ENCODE measurements at regions not wholly inside any gene's neighbourhood (a gene's known extent, or its start where the extent isn't known, plus 50 kb on each side); places are given as distances from the start of the nearest gene placed in this dataset.

GRCh38 chr3:94671078-94671477 lies 608.2 kb downstream of the NSUN3 start:
- no peaks in the 10 kb centered on the region for H3K36me3 Mint-ChIP-seq (ENCODE audit: low read depth)
- H3K27ac Mint-ChIP-seq, result no peak overlapping the region
- no peaks in the 10 kb centered on the region for H3K4me1 Mint-ChIP-seq (ENCODE audit: low read depth)
- no peaks in the 10 kb centered on the region for H3K27me3 Mint-ChIP-seq (ENCODE audit: low read depth)
- no peak overlapping the region for H3K4me3 Mint-ChIP-seq
- peaks cover 13% of the 10 kb centered on the region for H3K9me3 Mint-ChIP-seq
- no peak for DNase-seq (ENCODE audit: low spot score)

DNA sequence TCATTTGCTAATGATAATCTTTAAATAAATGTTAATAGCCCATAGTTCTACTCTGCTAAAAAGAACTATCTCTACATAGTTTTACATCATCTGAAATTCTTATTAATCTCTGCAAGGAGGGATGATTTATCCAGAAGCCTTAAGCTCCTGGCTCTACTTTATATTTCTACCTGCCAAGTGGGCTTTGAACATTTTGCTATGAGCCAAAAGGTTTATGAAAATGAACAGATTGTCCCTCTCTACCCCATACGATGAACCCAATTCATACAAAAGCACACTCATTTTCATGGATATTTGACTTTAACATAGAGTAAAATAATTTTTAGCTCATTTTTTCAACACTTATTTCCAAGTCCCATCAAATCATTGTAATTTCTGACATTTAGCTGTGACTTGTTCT lies 611.0 kb downstream of the NSUN3 start:
- no peaks in the 10 kb centered on the region for H3K4me1 Mint-ChIP-seq (ENCODE audit: low read depth)
- no peak for DNase-seq (ENCODE audit: low spot score)
- no peaks in the 10 kb centered on the region for H3K36me3 Mint-ChIP-seq (ENCODE audit: low read depth)
- H3K4me3 Mint-ChIP-seq, result no peak overlapping the region
- no peak overlapping the region for H3K27ac Mint-ChIP-seq
- H3K9me3 Mint-ChIP-seq, result peaks cover 23% of the 10 kb centered on the region
- H3K27me3 Mint-ChIP-seq (ENCODE audit: low read depth), result no peaks in the 10 kb centered on the region

- Mint-ChIP-seq H3K4me1 (ENCODE audit: low read depth) (no peaks in the 10 kb centered on the region), H3K4me3 (no peak overlapping the region), H3K36me3 (ENCODE audit: low read depth) (no peaks in the 10 kb centered on the region), H3K9me3 (peaks cover 21% of the 10 kb centered on the region), H3K27ac (no peak overlapping the region), H3K27me3 (ENCODE audit: low read depth) (no peaks in the 10 kb centered on the region)
- no peak for DNase-seq (ENCODE audit: low spot score)
Measured at GRCh38 chr3:94686208-94686607, 623.3 kb downstream of the NSUN3 start.

- H3K9me3 Mint-ChIP-seq, result peaks cover 32% of the 10 kb centered on the region
- no peak overlapping the region for H3K4me3 Mint-ChIP-seq
- H3K27ac Mint-ChIP-seq, result no peak overlapping the region
- DNase-seq (ENCODE audit: low spot score), result no peak
- no peaks in the 10 kb centered on the region for H3K27me3 Mint-ChIP-seq (ENCODE audit: low read depth)
- H3K36me3 Mint-ChIP-seq (ENCODE audit: low read depth), result no peaks in the 10 kb centered on the region
- no peaks in the 10 kb centered on the region for H3K4me1 Mint-ChIP-seq (ENCODE audit: low read depth)
Measured at GRCh38 chr3:94693997-94694640, 631.3 kb downstream of the NSUN3 start.

DNA sequence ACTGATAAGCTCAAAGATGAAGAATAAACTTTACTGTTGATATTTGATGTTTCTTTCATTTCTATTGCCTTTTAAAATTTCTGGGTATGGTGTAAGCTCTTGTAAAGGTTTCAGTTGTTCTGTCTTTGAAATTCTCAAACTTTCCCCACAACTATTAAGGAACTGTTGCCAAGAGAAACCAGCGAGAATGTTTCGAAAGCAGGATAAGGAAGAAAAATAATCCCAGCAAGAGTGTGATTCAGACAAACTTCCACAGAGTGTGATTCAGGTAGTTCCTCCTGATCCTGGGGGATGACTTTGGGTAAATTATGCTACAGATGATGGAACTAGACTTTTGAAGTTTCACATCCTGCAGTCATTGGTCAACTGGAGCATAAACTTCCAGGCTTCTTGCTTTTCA lies 632.0 kb downstream of the NSUN3 start:
- H3K27me3 Mint-ChIP-seq (ENCODE audit: low read depth), result no peaks in the 10 kb centered on the region
- no peak overlapping the region for H3K27ac Mint-ChIP-seq
- H3K4me1 Mint-ChIP-seq (ENCODE audit: low read depth), result no peaks in the 10 kb centered on the region
- peaks cover 33% of the 10 kb centered on the region for H3K9me3 Mint-ChIP-seq
- H3K4me3 Mint-ChIP-seq, result no peak overlapping the region
- no peaks in the 10 kb centered on the region for H3K36me3 Mint-ChIP-seq (ENCODE audit: low read depth)
- no peak for DNase-seq (ENCODE audit: low spot score)

DNA sequence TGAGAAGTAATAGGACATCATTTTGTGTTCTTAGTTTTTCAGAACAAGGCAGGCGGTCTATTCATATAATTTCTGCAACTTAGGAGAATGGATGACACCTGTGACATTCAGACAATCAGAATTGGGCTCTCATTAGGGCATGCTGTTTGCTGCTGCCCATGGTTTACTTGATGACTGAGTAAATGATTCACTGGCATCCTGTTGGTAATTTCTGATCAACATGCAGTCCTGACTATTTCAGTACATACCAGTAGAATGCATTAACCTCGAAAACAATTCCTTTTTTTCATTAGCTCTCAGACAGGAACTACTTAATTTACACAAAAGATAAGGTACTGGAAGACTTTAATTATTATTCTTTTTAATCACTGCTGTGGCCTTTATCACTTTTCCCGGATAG lies 641.6 kb downstream of the NSUN3 start:
- H3K4me1 Mint-ChIP-seq (ENCODE audit: low read depth), result no peaks in the 10 kb centered on the region
- no peaks in the 10 kb centered on the region for H3K27me3 Mint-ChIP-seq (ENCODE audit: low read depth)
- no peak for DNase-seq (ENCODE audit: low spot score)
- H3K4me3 Mint-ChIP-seq, result no peak overlapping the region
- no peaks in the 10 kb centered on the region for H3K36me3 Mint-ChIP-seq (ENCODE audit: low read depth)
- H3K9me3 Mint-ChIP-seq, result peaks cover 18% of the 10 kb centered on the region
- no peak overlapping the region for H3K27ac Mint-ChIP-seq

GRCh38 chr3:94709249-94709902 lies 646.5 kb downstream of the NSUN3 start:
- Mint-ChIP-seq H3K36me3 (ENCODE audit: low read depth) (no peaks in the 10 kb centered on the region), H3K4me3 (no peak overlapping the region), H3K4me1 (ENCODE audit: low read depth) (no peaks in the 10 kb centered on the region), H3K27me3 (ENCODE audit: low read depth) (no peaks in the 10 kb centered on the region), H3K27ac (no peak overlapping the region), H3K9me3 (peaks cover 11% of the 10 kb centered on the region)
- no peak for DNase-seq (ENCODE audit: low spot score)

DNA sequence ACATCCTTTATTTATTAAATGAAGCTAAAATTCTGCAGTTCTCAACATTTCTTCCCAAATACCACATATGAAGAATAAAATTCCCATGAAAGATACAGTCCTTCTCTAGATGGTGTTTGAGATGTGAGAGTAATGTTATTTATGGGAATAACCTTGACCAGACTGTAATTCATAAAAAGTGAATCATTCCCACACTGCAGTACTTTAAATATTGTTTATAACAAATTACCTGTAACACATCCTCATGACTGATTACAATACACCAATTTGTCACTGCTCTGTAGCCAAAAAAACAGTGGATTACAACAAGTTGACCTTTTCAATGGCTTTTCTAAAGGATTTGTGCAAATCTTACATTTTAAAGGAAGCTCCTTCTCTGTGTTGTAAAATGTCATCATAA lies 651.3 kb downstream of the NSUN3 start:
- Mint-ChIP-seq H3K36me3 (ENCODE audit: low read depth) (no peaks in the 10 kb centered on the region), H3K4me1 (ENCODE audit: low read depth) (no peaks in the 10 kb centered on the region), H3K4me3 (no peak overlapping the region), H3K27ac (no peak overlapping the region), H3K27me3 (ENCODE audit: low read depth) (no peaks in the 10 kb centered on the region), H3K9me3 (peaks cover 10% of the 10 kb centered on the region)
- DNase-seq (ENCODE audit: low spot score), result no peak

- Mint-ChIP-seq H3K27ac (no peak overlapping the region), H3K4me1 (ENCODE audit: low read depth) (no peaks in the 10 kb centered on the region), H3K4me3 (no peak overlapping the region), H3K27me3 (ENCODE audit: low read depth) (no peaks in the 10 kb centered on the region), H3K36me3 (ENCODE audit: low read depth) (no peaks in the 10 kb centered on the region), H3K9me3 (peaks cover 10% of the 10 kb centered on the region)
- DNase-seq (ENCODE audit: low spot score), result no peak
Measured at GRCh38 chr3:94716326-94717018, 653.6 kb downstream of the NSUN3 start.

- Mint-ChIP-seq H3K27me3 (ENCODE audit: low read depth) (no peaks in the 10 kb centered on the region), H3K4me3 (no peak overlapping the region)
- DNase-seq (ENCODE audit: low spot score), result no peak
Measured at GRCh38 chr3:94734206-94734605, 671.3 kb downstream of the NSUN3 start.

GRCh38 chr3:94735354-94735753 lies 672.5 kb downstream of the NSUN3 start:
- DNase-seq (ENCODE audit: low spot score), result no peak
- Mint-ChIP-seq H3K4me3 (no peak overlapping the region), H3K4me1 (ENCODE audit: low read depth) (no peaks in the 10 kb centered on the region), H3K36me3 (ENCODE audit: low read depth) (no peaks in the 10 kb centered on the region), H3K27ac (no peak overlapping the region), H3K27me3 (ENCODE audit: low read depth) (no peaks in the 10 kb centered on the region), H3K9me3 (peaks cover 13% of the 10 kb centered on the region)

More at GRCh38 chr3:94734206-94734605, 671.3 kb downstream of the NSUN3 start:
- H3K9me3 Mint-ChIP-seq, result peaks cover 13% of the 10 kb centered on the region
- H3K27ac Mint-ChIP-seq, result no peak overlapping the region
- H3K36me3 Mint-ChIP-seq (ENCODE audit: low read depth), result no peaks in the 10 kb centered on the region
- no peaks in the 10 kb centered on the region for H3K4me1 Mint-ChIP-seq (ENCODE audit: low read depth)

DNA sequence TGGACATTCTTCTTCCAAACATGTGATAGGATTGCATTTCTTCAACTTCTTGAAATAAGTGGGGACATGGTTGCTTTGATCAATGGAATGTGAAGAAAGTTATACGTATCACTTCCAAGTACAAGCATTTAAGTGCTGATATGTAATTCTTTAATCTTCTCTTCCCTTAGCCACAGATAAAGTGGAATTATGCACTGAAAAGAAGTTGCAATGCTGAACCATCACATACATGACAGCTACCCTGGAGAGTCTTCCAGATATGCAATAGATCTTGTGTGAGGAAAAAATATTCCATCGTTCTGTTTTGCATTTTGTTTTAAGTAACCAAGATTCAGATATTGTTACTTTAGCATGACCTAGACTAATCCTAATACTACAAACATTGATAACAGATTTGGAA lies 674.3 kb downstream of the NSUN3 start:
- DNase-seq (ENCODE audit: low spot score), result no peak
- Mint-ChIP-seq H3K4me3 (no peak overlapping the region), H3K9me3 (peaks cover 12% of the 10 kb centered on the region), H3K36me3 (ENCODE audit: low read depth) (no peaks in the 10 kb centered on the region), H3K4me1 (ENCODE audit: low read depth) (no peaks in the 10 kb centered on the region), H3K27ac (no peak overlapping the region), H3K27me3 (ENCODE audit: low read depth) (no peaks in the 10 kb centered on the region)

DNA sequence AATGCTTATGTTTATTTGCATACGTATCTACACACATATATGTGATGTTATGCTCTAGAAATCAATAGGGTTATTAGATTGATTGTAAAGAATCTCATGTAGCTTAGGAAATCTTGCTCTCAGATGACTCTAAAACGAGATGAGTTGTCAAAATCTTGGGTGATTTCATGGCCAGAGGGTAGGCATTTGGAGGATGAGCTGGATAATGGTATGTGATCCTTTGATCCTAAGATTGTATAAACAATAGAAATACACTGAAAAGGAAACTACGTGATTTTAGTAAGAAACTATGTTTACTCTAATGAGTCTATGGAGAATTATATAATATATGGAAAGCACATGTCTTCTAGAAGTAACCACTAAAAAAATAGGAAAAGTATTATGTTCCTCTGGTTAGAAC lies 676.6 kb downstream of the NSUN3 start:
- H3K4me1 Mint-ChIP-seq (ENCODE audit: low read depth), result no peaks in the 10 kb centered on the region
- no peak overlapping the region for H3K4me3 Mint-ChIP-seq
- no peaks in the 10 kb centered on the region for H3K36me3 Mint-ChIP-seq (ENCODE audit: low read depth)
- H3K27ac Mint-ChIP-seq, result no peak overlapping the region
- DNase-seq (ENCODE audit: low spot score), result no peak
- H3K9me3 Mint-ChIP-seq, result peaks cover 26% of the 10 kb centered on the region
- no peaks in the 10 kb centered on the region for H3K27me3 Mint-ChIP-seq (ENCODE audit: low read depth)

GRCh38 chr3:94758751-94759150 lies 695.9 kb downstream of the NSUN3 start:
- Mint-ChIP-seq H3K27ac (no peak overlapping the region), H3K27me3 (ENCODE audit: low read depth) (no peaks in the 10 kb centered on the region), H3K36me3 (ENCODE audit: low read depth) (no peaks in the 10 kb centered on the region), H3K9me3 (peaks cover 29% of the 10 kb centered on the region), H3K4me3 (no peak overlapping the region), H3K4me1 (ENCODE audit: low read depth) (no peaks in the 10 kb centered on the region)
- no peak for DNase-seq (ENCODE audit: low spot score)

Measured in T-helper 2 cell treated with Interferon-gamma antibody and Interleukin-4, amounts not matched to agents 5 μg/mL and 100 μg/mL, for 36 hours (primary cell).